Limb (tissue), 2 donors: ENCODE measurements at regions not wholly inside any gene's neighbourhood (a gene's known extent, or its start where the extent isn't known, plus 50 kb on each side); places are given as distances from the start of the nearest gene placed in this dataset.
"Not testable (repeated sequence)": the region's sequence is repeated elsewhere in the genome, so short reads cannot be mapped to it uniquely, and the experiment has no call there.

ENCODE experiments used
- DNase-seq, 2 donors: peaks; one replicate each; pipeline ENCODE4 v3.0.0-alpha.2; 2016; ENCODE audit errors: extremely low spot score in 2 of 2

DNA sequence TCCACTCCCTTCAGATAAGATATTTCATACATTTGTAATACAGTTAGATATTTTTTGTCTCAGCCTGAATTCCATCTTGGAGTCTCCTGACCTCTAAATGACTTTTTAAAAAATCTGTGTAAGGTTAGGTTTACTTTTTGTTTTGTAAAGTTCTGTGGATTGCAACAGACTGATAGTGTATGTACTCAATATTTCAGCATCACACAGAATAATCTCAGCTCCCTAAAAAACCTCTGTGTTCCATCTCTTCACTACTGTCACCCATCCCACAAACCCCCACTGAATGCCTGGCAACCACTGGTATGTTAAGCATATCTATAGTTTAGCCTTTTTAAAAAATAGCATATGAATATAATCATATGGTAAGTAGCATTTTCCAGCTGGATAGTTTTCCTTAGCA, 951.1 kb upstream of the ADAMTS5 start:
- not testable (repeated sequence) for DNase-seq

DNA sequence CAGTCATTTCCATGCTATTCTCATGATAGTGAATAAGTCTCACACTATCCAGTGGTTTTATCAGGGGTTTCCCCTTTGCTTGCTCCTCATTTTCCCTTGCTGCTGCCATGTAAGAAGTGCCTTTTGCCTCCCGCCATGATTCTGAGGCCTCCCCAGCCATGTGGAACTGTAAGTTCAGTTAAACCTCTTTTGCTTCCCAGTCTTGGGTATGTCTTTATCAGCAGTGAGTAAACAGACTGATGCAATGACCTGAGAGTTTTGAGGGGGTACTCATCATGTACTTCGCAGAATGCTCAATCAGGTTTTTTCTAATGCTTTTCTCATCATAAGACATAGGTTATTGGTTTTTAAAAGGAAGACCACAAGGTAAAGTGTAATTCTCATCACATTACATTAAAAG, 949.4 kb upstream of the ADAMTS5 start:
- not testable (repeated sequence) for DNase-seq

DNA sequence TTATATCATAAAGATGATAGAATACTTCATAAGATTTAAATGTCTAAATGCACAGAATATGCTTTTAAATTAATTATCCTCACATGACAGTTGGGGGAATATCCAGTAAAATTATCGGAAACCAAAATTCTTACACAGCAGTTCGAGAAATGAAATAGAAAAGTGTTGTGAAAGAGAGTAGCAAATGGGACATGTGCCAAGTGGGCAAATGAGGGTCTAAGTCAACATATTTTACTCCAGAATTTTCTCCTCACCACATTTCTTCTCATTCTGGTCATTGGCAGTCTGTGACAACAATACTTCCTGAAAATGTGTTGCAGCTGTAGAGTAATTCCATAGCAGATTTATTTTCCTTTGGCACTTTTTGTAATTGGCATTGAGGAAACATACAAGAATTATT, 945.2 kb upstream of the ADAMTS5 start:
- not testable (repeated sequence) for DNase-seq

DNA sequence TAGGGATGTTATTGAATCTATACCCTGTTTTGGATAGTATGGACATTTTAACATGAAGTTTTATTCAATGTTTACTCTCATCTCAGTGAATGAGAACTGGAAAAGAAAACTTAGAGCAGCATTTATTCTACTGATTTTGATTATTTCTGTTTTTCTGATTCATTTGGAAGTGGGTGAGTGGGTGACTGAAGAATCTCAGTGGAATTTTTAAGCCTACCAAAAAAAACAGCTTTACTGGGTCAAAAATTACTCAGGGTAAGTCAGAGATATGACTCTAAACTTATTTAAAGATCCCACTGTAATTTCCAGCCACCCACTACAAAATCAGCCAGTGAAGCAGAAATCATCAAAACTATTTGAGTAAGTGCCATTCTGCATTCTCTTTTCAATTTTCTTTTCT, 942.6 kb upstream of the ADAMTS5 start:
- not testable (repeated sequence) for DNase-seq

DNA sequence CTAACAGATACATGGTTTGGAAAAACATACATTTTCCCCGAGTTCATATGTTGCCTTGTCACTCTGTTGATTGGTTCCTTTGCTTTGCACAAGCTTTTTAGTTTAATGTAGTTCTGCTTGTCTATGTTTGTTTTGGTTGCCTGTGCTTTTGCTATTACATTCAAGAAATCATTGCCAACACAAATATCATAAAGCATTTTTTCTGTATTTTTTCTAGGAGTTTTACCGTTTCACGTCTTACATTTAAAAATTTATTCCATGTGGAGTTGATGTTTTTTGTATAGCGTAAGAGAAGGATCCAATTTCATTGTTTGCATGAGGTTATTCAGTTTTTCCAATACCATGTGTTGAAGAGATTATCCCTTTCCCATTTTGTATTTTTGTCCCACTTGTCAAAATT, 941.9 kb upstream of the ADAMTS5 start:
- not testable (repeated sequence) for DNase-seq

DNA sequence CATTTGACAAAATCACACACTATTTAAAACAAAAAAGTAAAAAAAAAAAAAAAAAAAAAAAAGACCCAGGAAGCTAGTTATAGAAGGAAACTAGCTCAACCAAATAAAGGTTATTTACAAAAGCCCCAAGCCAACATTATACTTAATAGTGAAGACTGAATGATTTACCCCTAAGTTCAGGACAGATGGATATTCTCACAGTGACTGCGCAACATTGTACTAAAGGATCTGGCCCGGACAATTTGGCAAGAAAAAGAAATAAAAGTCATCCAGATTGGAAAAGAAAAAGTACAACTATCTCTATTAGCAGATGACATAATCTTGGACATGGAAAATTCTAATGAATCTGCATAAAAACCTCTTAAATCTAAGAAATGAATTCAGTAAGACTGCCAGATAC, 936.0 kb upstream of the ADAMTS5 start:
- DNase-seq, result not testable (repeated sequence)

DNA sequence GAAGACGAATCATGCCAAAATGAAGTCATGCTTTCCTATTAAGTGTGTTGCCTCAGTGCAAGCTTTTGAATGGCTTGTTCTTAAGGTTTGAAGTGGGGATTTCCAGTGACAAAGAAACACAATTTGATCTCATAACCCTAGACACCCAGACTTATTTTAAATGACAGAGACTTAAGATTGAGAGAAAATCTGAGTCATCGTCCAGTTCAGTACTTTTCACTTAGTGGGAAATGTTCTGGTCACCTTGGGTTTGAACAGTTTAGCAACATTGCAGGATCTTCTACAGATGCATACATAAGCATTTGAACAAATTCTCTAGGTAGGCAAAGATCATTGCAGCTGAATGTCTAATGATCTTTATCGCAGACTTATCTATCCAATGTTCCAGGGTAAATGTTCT, 926.7 kb upstream of the ADAMTS5 start:
- not testable (repeated sequence) for DNase-seq

DNA sequence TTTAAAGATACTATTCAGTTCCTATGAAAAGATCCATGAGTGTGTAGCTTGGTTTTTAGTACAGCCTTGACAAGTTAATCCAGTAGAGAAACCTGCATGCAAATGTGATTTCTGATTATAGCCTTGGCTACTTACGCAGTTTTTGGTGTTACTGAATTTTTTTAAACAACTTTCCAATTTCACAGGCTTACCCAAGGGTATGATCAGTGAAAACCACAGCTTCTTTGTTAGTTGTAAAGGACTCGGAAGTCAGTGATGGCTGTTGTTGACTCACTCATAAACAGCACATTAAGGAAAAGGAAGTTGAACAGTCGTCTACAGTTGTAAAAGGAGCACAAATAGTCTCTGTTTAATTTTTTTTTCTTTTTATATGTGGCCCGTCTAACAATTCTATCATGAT, 924.6 kb upstream of the ADAMTS5 start:
- DNase-seq, result not testable (repeated sequence)

DNA sequence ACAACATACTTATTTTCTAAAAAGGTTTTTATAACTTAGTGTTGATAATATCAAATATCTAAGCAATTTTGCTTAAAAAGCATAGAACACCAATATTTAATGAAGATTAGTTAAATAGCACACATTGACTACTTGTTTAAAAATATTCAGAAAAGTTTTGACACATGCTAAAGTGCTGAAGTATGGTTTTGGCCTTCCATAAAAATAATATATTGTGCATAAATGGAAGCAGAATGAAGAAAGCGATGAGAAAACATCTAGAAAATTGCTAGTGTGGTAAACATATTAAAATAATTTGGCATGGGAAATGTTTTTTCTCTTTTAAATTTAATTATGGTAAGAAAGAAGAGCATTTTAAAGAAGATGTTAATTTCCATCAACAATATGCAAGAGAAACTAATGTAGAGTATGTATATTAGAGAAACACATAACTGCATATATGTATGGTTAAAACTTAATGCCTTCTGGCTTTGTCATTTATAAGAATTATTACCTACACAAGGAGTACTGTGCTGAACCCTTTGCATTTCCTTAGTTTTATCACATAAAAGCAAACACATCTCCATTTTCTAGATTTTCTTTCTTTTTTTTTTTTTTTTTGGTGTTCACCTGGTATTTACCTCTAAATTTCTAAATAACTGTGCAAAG, 921.0 kb upstream of the ADAMTS5 start:
- not testable (repeated sequence) for DNase-seq

DNA sequence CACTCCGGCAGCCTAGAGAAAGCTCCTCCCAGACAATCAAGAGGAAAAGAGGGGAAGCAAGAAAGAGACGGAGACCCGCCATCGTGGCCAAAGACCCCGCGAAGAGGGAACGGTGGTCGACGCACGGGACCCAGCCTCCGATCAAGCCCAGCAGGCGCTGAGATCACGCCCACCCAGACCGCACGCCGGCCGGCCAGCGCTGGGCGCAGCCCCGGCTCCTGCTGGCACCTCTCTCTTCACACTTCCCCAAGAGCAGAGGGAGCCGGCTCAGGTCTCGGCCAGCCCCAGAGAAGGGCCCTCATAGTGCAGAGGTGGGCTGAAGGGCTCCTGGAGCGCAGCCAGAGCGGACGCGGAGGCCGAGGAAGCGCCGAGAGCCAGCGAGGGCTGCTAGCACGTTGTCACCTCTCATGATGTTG, 918.4 kb upstream of the ADAMTS5 start:
- no peak for DNase-seq

DNA sequence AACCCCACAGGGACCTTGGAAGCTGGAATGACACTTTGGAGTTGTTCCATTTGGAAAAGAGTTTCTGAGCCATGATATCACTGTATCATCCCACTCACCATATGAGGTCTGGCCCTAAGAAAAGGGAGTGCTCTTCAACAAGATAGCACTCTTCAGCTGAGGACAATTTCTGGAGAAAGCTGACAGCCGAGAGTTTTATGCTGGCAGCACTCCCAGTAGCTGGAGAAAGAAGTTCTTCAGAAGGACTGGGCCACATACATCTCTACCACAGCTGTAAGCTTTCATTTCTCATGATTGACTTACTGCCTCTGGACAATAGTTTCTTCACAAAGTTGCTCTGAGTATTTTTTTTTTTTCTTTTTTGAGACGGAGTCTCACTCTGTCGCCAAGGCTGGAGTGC, 914.4 kb upstream of the ADAMTS5 start:
- not testable (repeated sequence) for DNase-seq

DNA sequence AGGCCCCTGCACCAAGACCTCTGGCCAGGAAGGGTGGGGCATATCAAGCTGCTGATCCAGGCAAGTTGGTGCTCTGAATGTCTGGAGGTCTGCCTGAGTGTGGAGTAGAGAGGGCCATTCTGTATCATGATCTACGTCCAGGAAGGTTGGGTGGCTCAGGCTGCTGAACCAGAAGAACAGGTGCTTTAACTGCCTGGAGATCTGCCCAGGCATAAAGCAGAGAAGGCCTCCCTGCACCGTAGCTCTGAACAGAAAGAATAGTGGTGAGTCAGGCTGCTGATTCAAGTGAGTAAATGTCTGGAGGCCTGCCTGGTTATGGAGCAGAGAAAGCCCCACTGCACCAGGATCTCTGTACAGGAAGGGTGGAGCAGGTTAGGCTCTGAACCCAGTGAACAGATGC, 905.5 kb upstream of the ADAMTS5 start:
- not testable (repeated sequence) for DNase-seq

DNA sequence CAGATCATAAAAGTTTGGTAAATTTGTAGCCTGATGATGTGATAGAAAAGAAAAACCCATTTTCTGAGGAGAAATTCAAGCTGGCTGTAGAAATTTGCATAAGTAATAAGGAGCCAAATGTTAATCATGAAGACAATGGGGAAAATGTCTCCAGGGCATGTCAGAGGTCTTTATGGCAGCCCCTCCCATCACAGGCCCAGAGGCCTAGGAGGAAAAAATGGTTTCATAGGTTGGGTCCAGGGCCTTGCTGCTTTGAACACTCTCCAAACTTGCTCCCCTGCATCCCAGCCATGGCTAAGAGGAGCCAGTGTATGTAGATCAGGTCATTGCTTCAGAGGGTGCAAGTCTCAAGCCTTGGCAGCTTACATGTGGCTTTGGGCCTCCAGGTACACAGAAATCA, 903.9 kb upstream of the ADAMTS5 start:
- DNase-seq, result not testable (repeated sequence)

DNA sequence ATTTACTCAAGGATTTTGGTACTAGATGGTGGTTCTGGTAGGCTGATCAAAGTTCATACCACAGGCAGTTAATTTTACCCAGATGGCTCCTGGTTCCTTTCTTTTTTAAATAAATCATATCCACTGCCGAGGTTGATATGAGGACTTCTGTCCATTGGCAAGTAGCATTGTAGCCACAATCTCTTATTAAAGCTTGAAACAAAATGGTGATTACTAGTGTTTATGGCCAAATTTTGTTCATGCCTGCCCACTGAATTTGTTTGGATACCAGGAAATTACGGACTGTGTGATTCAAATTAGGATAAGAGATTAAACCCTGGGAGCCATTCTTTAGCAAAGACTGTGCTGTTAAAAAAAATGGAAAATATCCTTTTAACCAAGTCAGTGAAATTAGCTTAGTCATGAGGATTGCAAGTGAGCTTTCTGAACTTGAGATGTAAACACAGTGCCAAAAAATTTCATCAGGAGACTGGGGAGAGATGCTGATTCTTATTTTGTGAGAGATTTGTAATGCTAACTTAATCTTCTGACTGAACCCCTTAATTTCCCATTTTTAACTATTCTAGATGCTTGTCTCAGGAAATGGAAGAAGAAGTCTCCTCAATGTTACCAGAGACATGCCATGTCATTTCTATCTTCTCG, 893.5 kb upstream of the ADAMTS5 start:
- DNase-seq, result not testable (repeated sequence)

DNA sequence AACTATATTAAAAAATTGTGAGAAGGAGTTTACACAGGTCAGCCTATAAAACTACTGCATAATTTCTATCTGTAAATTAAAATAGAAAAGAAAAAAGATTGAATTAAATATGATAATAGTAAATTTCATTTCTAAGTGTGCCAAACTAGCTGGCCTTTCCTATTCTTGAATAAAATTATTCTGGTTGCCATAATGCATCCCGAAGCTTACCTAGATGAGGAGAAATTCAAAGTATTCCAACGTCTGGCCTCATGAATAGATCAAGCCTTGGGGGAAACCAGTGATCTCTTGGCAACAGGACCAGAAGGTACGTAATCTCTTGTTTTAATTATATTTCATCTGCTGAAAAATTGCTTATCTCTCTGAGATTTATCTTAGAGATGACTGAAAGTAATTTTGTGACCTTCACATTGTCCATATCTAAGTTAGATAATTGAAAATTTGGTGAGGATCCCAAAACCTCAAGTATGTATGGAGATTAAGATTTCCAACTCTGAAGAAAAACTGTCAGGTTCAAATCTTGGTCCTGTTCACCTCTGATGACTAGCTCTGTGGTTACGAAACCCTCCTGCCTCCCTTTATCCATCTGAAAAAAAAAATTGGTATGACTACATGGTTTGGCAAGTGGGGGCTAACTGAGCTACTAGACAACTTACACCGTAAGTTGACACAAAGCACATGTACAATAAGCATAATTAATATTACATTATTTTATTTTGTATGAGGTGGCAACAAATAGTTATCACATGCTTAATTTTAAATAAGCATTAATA, 891.4 kb upstream of the ADAMTS5 start:
- not testable (repeated sequence) for DNase-seq

DNA sequence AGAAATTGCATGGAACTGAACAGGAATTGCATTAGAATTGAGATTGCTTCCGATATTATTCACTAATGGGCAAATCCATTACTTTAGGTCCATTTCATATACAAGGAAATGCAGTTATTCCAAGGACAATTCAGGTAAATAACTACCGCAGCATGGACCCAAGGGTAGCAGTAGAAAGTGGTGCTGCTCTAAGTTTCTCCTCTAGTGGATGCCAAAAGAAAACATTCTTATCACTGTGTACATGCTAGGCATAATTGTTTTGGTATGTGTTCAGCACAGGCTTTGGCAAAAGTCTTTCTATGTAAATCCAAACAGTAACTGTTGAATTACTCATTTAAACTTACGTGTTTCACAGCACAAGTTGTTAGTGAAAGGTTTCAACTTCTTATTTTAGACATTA, 890.1 kb upstream of the ADAMTS5 start:
- DNase-seq, result not testable (repeated sequence)

DNA sequence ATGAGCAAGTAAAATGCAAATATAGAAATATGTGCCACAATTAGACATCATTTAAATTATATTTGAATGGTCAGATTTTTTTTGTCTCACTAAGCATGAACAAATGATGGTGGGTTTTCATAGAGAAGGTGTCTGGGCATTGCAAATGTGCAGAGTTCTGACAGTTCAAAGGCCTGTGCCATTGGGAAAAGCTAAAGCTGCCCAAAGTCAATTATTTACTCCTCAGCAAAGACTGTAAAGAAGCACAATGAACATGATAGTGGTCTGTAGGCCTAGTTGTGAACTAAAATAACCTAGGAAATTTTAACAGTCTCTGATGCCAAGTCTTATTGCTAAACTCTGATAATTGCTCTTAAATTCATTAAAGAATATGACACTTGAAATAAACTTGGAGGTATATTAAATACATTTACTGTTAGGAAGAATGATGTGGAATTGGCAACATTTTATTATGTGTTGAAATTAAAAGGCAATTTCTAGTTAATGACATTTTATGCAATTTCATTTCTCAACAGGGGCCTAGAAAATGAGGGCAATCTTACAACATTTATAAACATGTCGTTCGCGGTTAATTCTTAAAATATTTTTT, 874.3 kb upstream of the ADAMTS5 start:
- DNase-seq, result no peak

DNA sequence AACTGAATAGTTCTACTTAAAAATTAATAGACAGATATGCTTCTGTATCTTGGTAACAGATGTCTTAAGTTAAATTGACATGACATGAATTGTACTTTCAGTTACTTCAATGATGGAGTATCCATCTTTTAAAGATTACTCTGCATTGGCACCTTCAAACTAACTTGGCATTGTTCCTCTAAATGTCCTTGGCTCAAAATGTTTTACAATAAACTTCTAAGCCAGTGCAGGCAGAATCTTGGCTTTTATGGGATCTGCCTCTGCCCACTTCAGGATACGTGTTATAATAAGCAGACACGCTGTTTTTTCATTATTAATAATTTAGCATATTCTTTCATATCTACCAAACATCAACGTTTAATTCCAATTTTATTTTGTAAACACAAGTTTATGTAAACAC, 873.4 kb upstream of the ADAMTS5 start:
- no peak for DNase-seq

DNA sequence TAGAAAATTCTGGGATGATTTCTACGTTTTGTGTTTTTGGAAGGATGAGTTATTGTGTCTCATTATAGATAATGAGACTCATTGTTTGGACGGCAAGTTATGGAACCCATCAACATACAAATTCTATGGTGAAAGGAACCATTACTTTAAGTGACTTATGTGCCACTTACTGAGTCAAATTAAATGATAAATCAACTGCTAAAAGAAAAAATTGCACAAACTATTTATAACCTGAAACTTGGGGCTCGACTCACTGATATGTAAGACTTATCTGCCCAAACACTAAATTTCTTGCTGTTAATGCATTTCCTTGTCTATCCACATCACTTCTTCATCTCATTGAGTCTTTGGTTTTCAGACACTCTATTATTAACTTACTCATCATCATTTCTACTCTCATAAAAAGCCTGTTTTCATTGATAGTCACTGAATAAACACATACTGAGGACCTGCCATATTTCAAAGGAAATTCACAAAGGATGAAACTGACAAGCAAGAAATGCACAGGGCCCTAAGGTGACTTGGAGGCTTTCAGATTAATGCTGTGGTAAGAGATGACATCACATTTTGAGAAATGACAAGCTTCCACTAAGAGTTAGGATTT, 872.7 kb upstream of the ADAMTS5 start:
- DNase-seq, result no peak

DNA sequence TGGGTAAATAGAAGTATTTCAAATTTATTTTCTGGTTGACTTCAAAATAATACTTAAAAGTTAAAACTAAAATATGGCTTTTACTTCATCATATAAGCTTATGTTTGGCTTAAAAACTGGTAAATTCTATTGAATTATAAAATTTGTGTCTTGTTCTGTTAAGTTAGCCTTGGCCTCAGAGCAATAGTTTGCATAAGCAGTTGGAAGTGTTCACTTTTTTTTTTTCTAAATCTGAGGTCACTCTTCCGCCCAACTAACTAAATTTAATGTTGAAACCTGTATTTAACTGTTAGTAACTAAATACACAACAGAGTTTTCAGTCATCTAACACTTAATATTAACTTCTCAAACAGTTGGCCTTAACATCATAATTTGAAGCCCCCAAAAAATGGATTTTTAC, 871.7 kb upstream of the ADAMTS5 start:
- no peak for DNase-seq

DNA sequence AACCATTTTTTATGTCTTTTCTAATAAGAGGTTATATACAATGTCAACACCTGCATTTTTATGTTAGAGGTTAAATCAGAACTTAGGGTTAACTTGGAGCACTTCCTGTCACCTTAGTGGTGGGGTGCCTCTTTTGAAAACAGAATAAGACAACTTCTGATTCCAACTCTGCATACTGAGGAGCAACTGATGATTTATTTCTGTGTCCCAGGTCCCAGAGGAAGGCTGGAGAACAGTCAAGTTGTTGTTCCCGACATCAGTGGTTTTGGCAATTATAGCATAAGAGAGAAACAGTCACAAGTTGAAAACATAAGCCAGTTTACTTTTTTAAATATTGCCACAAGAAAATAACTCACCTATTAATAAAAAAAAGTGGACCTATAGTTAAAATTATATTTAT, 871.0 kb upstream of the ADAMTS5 start:
- DNase-seq, result no peak

DNA sequence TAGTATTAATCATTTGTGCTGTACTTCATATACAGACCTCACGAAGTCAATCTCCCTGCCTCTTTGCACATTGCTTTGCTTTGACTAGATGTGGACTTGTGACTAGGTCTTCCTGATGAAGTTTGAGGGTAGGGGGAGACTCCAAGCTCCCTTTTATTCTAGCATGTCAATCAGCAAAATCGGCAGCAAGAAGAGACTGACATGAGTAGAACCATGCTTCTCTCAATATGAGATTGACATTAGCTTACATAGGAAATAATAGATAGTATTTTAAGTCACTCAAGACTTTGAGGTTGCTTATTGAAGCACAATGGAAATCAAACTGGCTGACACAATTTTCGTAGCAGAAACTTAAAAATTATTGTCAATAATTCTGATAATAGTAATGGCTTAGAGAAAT, 866.4 kb upstream of the ADAMTS5 start:
- DNase-seq, result no peak
